GM18867 (cell line): ENCODE measurements at regions not wholly inside any gene's neighbourhood (a gene's known extent, or its start where the extent isn't known, plus 50 kb on each side); places are given as distances from the start of the nearest gene placed in this dataset.
"Not testable (repeated sequence)": the region's sequence is repeated elsewhere in the genome, so short reads cannot be mapped to it uniquely, and the experiment has no call there.

Experiments used
- ATAC-seq: cut with Tn5 transposase; IDR thresholded peaks from one replicate; pipeline ENCODE4 v1.9.1; 2021; ENCODE audit warnings: mild to moderate bottlenecking, moderate library complexity; ENCODE audit not compliant: unreplicated experiment

GRCh38 chr7:109579901-109580300 lies 1010.2 kb downstream of the DNAJB9 start:
- no peak for ATAC-seq

- no peak for ATAC-seq
Observed at GRCh38 chr7:109582211-109582610, 1012.5 kb downstream of the DNAJB9 start.

GRCh38 chr7:109596948-109597347 lies 1027.3 kb downstream of the DNAJB9 start:
- ATAC-seq: not testable (repeated sequence)

DNA sequence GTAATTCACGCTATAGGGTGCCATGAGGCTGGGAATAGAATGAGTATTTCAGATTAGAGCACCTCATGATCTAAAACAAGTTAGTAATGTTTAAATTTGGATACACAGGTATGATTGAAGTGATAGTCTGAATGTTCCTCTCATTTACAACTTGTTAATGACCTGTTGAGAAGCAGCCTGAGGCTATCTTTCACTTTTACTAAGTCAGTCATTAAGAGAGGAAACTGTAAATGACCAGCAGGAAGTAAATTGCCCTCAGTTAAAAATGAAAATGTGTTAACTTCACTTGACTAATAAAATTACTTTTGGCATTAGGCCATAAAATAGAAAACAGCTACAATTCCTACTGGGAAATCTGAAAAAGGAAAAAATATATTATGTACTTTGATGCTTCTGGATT lies 1042.0 kb downstream of the DNAJB9 start:
- ATAC-seq: no peak

DNA sequence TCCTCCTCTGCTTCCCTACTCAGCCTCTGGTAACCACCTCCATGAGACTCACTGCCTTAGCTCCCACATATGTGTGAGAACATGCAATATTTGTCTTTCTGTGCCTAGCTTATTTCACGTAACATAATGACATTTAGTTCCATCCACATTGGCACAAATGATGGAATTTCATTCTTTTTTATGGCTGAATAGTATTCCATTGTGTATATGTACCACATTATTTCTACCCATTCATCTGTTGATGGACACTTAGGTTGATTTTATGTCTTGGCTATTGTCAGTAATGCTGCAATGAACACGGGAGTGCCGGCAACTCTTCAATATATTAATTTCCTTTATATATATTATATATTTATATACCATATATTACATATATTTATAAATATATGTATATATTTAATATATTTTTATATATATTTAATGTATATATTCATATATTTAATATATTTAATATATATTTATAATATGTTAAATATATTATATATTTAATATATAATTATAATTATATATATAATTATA lies 1046.9 kb downstream of the DNAJB9 start:
- ATAC-seq: no peak

DNA sequence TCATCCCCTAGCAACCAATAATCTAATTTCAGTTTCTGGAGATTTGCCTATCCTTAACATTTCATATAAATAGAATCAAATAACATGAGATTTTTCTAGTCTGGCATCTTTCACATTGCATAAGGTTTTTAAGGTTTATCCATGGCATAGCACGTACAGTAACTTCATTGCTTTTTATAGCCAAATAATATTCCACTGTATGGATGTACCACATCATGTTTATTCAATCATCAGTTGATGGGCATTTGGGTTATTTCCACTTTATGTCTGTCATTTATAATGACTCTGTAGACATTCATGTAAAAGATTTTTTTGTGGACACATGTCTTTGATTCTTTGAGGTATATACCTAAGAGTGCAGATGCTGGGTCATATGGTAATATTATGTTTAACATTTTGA lies 1052.6 kb downstream of the DNAJB9 start:
- no peak for ATAC-seq

- not testable (repeated sequence) for ATAC-seq
Observed at GRCh38 chr7:109632890-109633289, 1063.2 kb downstream of the DNAJB9 start.

GRCh38 chr7:109635374-109635773 lies 1065.7 kb downstream of the DNAJB9 start:
- ATAC-seq: no peak

- no peak for ATAC-seq
Observed at GRCh38 chr7:109637428-109637990, 1067.8 kb downstream of the DNAJB9 start.

DNA sequence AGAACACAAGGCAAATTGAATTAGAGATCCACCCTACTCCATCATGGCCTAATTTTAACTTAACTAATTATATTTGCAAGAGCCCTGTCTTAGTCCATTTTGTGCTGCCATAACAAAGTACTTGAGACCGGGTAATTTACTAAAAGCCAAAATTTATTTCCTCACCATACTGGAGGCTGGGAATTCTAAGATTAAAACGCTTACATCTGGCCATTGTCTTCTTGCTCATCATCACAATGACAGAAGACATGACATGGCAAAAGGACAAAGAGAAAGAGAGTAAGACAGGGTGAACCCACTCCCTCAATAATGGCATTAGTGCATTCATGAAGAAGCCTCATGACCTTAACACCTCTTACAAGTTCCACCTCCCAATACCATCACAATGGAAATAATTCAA lies 1068.6 kb downstream of the DNAJB9 start:
- ATAC-seq: no peak

DNA sequence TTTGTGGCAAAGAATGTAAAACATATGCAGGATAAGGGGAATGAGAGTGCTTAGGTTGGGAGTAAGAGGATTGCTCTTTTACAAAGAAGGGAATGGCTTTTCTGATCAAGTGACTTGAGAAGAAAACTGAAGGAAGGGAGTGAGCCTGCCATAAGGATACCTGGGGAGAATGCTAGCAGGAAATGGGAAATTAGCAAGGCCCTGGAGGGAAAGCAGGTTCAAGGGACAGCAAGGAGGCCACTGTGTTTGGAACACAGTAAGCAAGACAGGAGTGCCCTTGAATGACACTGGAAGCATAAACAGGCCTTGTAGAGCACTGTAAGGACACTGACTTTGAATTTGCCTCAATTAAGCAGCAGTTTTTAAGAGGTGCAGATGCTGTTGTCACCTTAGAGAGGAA lies 1069.9 kb downstream of the DNAJB9 start:
- ATAC-seq: no peak

DNA sequence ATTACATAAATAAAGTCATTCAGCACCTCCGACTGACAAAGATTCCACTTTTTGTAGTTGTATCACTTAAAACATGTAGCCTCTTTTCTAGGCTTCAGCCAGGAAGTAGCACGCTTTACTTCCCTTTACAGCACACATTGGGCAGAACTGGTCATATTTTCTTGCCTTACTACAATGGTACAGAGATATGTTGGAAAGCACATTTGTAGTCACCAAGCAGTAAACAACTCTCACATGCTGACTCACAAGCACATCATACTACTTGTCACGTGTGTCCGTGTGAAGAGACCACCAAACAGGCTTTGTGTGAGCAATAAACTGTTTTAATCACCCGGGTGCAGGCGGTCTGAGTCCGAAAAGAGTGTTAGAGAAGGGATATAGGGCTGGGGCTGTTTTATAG lies 1071.8 kb downstream of the DNAJB9 start:
- ATAC-seq: no peak

GRCh38 chr7:109646124-109646523 lies 1076.5 kb downstream of the DNAJB9 start:
- no peak for ATAC-seq

DNA sequence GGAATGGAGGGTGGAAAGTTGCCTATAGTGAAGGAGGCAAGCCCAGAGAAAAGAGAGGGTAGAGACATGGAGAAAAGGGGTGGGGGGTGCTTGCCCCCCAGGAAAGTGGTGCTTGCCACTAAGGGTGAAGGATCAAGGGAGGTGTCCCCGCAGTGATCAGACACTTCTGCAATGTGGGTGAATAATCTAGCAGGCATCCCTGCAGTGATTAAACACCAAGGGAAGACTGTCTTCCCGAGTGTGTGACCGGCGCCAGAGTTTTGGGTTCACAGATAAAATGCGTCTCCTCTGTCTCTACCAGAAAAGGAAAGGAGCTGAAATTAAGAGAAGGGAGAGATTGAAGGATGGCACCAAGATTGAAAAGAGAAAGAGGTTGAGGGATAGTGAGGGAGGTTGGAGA lies 1076.9 kb downstream of the DNAJB9 start:
- not testable (repeated sequence) for ATAC-seq

- ATAC-seq: not testable (repeated sequence)
Observed at GRCh38 chr7:109647263-109647662, 1077.6 kb downstream of the DNAJB9 start.

DNA sequence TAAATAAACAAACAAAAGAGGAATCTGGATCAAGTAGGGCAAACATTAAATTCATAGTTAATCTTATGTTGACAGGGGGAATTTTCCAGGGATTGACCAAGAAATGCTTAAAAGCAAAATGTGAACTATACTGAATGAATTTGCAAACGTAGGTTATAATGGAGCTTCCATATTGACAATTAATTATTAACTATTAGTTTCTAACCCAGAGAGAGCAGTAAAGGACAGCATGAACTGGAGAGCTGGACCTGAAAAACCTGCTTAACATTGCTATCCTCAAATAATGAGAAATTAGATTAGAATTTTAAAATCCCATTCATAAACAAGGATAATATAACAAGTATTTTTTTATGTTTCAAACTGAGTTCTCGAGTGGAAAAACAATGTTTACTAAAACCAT lies 1089.6 kb downstream of the DNAJB9 start:
- no peak for ATAC-seq

DNA sequence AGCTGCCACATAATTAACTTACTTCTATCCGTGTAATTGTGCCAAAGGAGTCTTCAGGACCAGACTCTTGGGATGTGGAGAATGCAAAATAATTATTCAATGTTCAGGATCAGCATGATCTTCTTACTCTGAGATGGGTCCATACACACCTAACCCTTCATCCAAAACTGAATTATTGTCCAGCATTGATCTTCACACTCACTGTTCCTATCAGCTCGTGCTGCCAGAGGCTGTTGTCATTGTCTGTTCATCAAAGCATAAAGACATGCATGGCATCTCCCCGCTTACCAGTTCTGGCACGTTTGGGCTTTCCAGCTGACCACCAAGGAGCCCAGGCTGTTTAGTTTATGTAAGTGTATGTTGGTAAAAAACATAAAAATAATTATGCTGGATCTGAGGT lies 1090.7 kb downstream of the DNAJB9 start:
- ATAC-seq: no peak

DNA sequence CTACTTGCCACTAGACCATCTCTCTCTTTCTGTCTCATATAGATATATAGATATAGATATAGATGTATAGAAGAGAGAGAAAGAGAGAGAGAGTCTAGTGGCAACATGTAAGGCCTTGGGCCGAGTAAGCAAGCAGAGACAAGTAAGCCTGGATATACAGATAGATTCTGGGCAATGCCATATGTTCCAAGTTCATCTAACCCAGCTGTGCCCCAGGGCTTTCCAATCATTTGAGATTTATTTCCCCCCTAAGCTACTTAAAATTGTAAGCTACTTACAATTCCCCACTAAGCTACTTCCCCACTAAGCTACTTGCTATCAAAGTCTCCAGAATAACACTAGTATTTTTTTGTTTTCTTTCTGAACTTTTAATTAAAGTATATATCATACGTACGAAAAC lies 1094.1 kb downstream of the DNAJB9 start:
- no peak for ATAC-seq

GRCh38 chr7:109687269-109687668 lies 1117.6 kb downstream of the DNAJB9 start:
- not testable (repeated sequence) for ATAC-seq

GRCh38 chr7:109692613-109693012 lies 1122.9 kb downstream of the DNAJB9 start:
- not testable (repeated sequence) for ATAC-seq

DNA sequence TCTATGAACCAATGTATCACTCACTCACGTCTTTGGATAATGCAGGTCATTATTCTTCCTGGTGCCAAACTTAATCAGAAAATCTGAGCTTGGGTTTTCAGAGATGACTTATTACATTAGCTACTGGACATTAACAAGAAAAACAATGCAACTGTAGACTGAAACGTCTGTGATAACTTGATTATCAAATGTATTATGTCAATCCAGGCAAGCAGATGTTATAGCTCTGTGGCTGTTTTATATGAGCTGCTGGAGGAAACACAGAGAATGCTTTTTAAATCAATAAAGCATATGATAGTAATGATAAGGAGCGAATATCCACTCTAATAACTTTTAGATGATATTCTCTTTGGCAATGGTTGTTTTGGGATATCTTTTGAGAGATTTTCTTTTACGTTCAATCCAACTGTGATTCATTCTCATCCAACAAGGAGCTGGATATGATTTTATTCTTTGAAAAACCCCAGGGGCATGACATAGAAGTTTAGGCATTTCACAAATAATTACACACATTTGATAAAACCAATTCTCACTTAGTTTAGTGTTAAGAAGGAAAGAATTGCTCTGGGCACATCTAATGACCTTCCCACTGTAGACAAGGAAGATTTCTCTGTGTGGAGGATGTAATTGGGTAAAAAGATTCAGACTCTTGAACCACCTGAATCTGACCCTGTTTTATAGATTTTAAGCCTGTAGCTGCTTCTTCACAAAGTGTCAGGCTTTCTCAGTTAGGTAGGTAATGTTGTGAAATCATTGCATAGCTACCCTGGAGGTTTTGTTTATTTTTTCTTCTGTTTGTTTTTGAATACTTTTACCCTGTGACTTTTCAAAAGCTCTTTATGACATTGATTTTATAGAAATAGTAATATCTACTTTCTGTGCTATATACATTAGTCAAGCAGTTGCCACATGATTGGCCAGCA lies 1124.7 kb downstream of the DNAJB9 start:
- no peak for ATAC-seq

GRCh38 chr7:109695419-109695818 lies 1125.7 kb downstream of the DNAJB9 start:
- ATAC-seq: no peak
